ENCODE measurements at regions not wholly inside any gene's neighbourhood (a gene's known extent, or its start where the extent isn't known, plus 50 kb on each side); places are given as distances from the start of the nearest gene placed in this dataset.

GRCh38 chr11:45362636-45363035 lies 76.5 kb upstream of the SYT13 start:
- H3K4me3 ChIP-seq (ENCODE audit: insufficient read depth, low read depth, low read length), result no peak overlapping the region
- H3K36me3 ChIP-seq (replicated peaks; ENCODE audit: control insufficient read depth, insufficient read depth, low read length), result no peaks in the 10 kb centered on the region
- DNase-seq, result no peak
- no peaks in the 10 kb centered on the region for H3K27me3 ChIP-seq (ENCODE audit: control insufficient read depth, insufficient read depth, low read length)

- Histone ChIP-seq H3K4me3 (ENCODE audit: insufficient read depth, low read depth, low read length) (no peak overlapping the region), H3K36me3 (replicated peaks; ENCODE audit: control insufficient read depth, insufficient read depth, low read length) (no peaks in the 10 kb centered on the region), H3K27me3 (ENCODE audit: control insufficient read depth, insufficient read depth, low read length) (no peaks in the 10 kb centered on the region)
- DNase-seq, result no peak
These were observed 75.4 kb upstream of the SYT13 start for GRCh38 chr11:45361551-45361950.

GRCh38 chr11:45355706-45356041 lies 69.5 kb upstream of the SYT13 start:
- no peak for DNase-seq
- Histone ChIP-seq H3K4me3 (ENCODE audit: insufficient read depth, low read depth, low read length) (peak overlapping the region; percentile 59), H3K27me3 (ENCODE audit: control insufficient read depth, insufficient read depth, low read length) (no peaks in the 10 kb centered on the region)

GRCh38 chr11:45354976-45355705 lies 69.0 kb upstream of the SYT13 start:
- peak overlapping the region; percentile 59 for H3K4me3 ChIP-seq (ENCODE audit: insufficient read depth, low read depth, low read length)
- H3K27me3 ChIP-seq (ENCODE audit: control insufficient read depth, insufficient read depth, low read length), result no peaks in the 10 kb centered on the region
- peak; percentile 85 for DNase-seq
- H3K36me3 ChIP-seq (replicated peaks; ENCODE audit: control insufficient read depth, insufficient read depth, low read length), result no peaks in the 10 kb centered on the region

More at GRCh38 chr11:45355706-45356041, 69.5 kb upstream of the SYT13 start:
- H3K36me3 ChIP-seq (replicated peaks; ENCODE audit: control insufficient read depth, insufficient read depth, low read length), result no peaks in the 10 kb centered on the region

GRCh38 chr11:45348729-45349128 lies 62.6 kb upstream of the SYT13 start:
- H3K4me3 ChIP-seq (ENCODE audit: insufficient read depth, low read depth, low read length), result no peak overlapping the region
- no peaks in the 10 kb centered on the region for H3K27me3 ChIP-seq (ENCODE audit: control insufficient read depth, insufficient read depth, low read length)
- no peaks in the 10 kb centered on the region for H3K36me3 ChIP-seq (replicated peaks; ENCODE audit: control insufficient read depth, insufficient read depth, low read length)
- DNase-seq, result no peak

- Histone ChIP-seq H3K27me3 (ENCODE audit: control insufficient read depth, insufficient read depth, low read length) (no peaks in the 10 kb centered on the region), H3K36me3 (replicated peaks; ENCODE audit: control insufficient read depth, insufficient read depth, low read length) (no peaks in the 10 kb centered on the region), H3K4me3 (ENCODE audit: insufficient read depth, low read depth, low read length) (no peak overlapping the region)
- no peak for DNase-seq
These were observed 61.4 kb upstream of the SYT13 start for GRCh38 chr11:45347348-45348082.

GRCh38 chr11:45345491-45345890 lies 59.4 kb upstream of the SYT13 start:
- DNase-seq, result no peak
- H3K36me3 ChIP-seq (replicated peaks; ENCODE audit: control insufficient read depth, insufficient read depth, low read length), result no peaks in the 10 kb centered on the region
- H3K27me3 ChIP-seq (ENCODE audit: control insufficient read depth, insufficient read depth, low read length), result no peaks in the 10 kb centered on the region
- H3K4me3 ChIP-seq (ENCODE audit: insufficient read depth, low read depth, low read length), result no peak overlapping the region

GRCh38 chr11:45344028-45344427 lies 57.9 kb upstream of the SYT13 start:
- Histone ChIP-seq H3K27me3 (ENCODE audit: control insufficient read depth, insufficient read depth, low read length) (no peaks in the 10 kb centered on the region), H3K4me3 (ENCODE audit: insufficient read depth, low read depth, low read length) (no peak overlapping the region), H3K36me3 (replicated peaks; ENCODE audit: control insufficient read depth, insufficient read depth, low read length) (no peaks in the 10 kb centered on the region)
- no peak for DNase-seq

GRCh38 chr11:45343444-45343843 lies 57.3 kb upstream of the SYT13 start:
- H3K4me3 ChIP-seq (ENCODE audit: insufficient read depth, low read depth, low read length), result no peak overlapping the region
- H3K27me3 ChIP-seq (ENCODE audit: control insufficient read depth, insufficient read depth, low read length), result no peaks in the 10 kb centered on the region
- no peaks in the 10 kb centered on the region for H3K36me3 ChIP-seq (replicated peaks; ENCODE audit: control insufficient read depth, insufficient read depth, low read length)
- no peak for DNase-seq

GRCh38 chr11:45341372-45341771 lies 55.2 kb upstream of the SYT13 start:
- Histone ChIP-seq H3K36me3 (replicated peaks; ENCODE audit: control insufficient read depth, insufficient read depth, low read length) (no peaks in the 10 kb centered on the region), H3K4me3 (ENCODE audit: insufficient read depth, low read depth, low read length) (no peak overlapping the region), H3K27me3 (ENCODE audit: control insufficient read depth, insufficient read depth, low read length) (no peaks in the 10 kb centered on the region)
- peak; percentile 47 for DNase-seq

GRCh38 chr11:45339729-45340519 lies 53.8 kb upstream of the SYT13 start:
- peak overlapping the region; percentile 15; the same call in 1 of the 2 replicates for H3K4me3 ChIP-seq (ENCODE audit: insufficient read depth, low read depth, low read length)
- H3K27me3 ChIP-seq (ENCODE audit: control insufficient read depth, insufficient read depth, low read length), result no peaks in the 10 kb centered on the region
- peak; percentile 95 for DNase-seq
- H3K36me3 ChIP-seq (replicated peaks; ENCODE audit: control insufficient read depth, insufficient read depth, low read length), result no peaks in the 10 kb centered on the region

- no peak for DNase-seq
- H3K4me3 ChIP-seq (ENCODE audit: insufficient read depth, low read depth, low read length), result no peak overlapping the region
- H3K27me3 ChIP-seq (ENCODE audit: control insufficient read depth, insufficient read depth, low read length), result no peaks in the 10 kb centered on the region
- H3K36me3 ChIP-seq (replicated peaks; ENCODE audit: control insufficient read depth, insufficient read depth, low read length), result no peaks in the 10 kb centered on the region
These were observed 51.6 kb upstream of the SYT13 start for GRCh38 chr11:45337583-45338360.

- DNase-seq, result no peak
- H3K36me3 ChIP-seq (replicated peaks; ENCODE audit: control insufficient read depth, insufficient read depth, low read length), result no peaks in the 10 kb centered on the region
- no peaks in the 10 kb centered on the region for H3K27me3 ChIP-seq (ENCODE audit: control insufficient read depth, insufficient read depth, low read length)
- no peak overlapping the region for H3K4me3 ChIP-seq (ENCODE audit: insufficient read depth, low read depth, low read length)
These were observed 50.0 kb upstream of the SYT13 start for GRCh38 chr11:45336136-45336535.
